HG02763 (cell line): ENCODE measurements at regions not wholly inside any gene's neighbourhood (a gene's known extent, or its start where the extent isn't known, plus 50 kb on each side); places are given as distances from the start of the nearest gene placed in this dataset.
"Not testable (repeated sequence)": the region's sequence is repeated elsewhere in the genome, so short reads cannot be mapped to it uniquely, and the experiment has no call there.

ENCODE experiments used
- ATAC-seq: cut with Tn5 transposase; IDR thresholded peaks from one replicate; pipeline ENCODE4 v1.9.1; 2021; ENCODE audit warnings: mild to moderate bottlenecking, moderate library complexity; ENCODE audit not compliant: unreplicated experiment

DNA sequence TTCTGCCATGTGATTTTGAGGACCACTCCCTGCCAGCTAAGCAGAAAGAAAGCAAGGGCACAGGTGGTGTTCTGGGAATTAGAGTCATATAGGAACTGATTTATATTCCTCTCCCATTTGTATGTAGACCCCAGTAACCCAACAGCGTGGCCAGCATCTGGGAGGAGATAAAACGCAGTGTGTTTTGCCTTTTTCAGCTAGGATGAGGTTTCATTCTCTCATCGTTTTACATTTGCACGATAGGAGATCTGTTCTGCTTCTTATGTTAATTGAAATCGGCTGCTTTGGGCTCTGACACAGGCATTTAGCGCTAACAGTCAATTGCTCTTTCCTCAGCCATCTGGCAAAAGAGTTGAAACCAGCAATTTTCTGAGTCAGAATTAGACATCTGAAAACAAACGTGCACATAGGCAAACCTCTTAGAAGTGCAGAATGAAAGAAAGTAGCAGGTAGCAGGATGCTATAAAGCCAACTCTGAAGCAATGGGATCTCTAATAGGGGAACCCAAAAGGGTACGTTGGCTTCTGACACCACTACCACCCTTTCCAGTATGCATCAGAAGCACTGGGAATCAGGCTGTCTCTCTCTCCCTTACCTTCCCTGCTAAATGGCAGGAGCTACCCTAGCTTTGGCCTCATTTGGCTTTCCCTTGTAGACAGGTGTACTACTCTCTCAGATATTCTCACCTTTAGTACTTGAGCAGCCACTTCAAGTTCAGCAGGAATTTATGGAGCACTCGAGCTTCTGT is 219.1 kb downstream of the PHLDA1 start:
- ATAC-seq = no peak

DNA sequence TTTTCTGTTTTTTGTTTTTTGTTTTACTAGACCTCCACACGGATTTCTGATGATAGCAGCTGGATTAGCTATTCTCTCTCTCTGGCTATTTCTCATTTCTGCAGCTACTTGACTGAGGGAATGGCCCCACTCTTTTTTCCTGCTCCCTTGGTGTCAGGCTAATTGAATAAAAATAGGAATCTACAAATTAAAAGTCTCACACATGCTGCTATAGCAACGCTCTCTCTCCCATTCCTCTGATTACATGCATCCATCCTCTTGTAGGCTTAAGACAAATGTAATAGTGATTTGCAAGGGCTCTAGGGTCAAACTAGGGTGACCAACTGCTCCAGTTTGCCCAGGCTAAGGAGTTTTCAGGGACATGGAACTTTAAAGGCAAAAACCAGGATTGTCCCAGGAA is 221.8 kb downstream of the PHLDA1 start:
- no peak for ATAC-seq

DNA sequence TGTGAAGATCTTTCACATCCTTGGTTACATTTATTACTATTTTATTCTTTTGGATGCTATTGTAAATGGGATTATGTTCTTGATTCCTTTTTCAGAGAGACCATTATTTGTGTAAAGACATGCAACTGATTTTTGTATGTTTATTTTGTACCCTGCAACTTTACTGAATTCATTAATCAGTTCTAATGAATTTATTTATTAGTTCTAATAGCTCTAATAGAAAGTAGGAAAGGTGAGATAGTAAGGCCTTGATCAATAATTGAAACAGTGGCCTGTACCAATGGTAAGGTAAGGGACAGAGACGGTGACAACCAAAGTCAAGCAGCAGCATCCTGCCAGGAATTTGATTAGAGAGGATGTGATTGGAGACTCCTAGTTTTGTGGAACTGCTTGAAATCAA is 224.1 kb downstream of the PHLDA1 start:
- no peak for ATAC-seq

DNA sequence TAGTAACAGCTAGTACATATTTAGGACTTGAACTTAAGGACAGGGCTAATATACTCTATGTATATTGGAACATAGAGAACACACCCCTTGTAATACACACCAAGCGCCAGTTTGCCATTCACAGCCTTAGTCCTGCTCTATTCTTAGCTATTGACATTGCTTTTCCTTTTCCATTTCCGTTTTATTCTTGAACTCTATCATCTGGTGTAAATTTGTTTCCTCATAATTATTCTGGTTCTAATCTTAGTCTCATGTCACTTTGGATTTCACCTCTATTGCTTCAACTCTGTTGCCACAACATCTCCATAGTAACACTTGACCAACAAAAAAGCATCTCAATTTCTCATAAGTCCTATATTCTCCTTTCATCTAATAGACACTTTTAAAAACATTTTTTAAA is 225.7 kb downstream of the PHLDA1 start:
- ATAC-seq = no peak

DNA sequence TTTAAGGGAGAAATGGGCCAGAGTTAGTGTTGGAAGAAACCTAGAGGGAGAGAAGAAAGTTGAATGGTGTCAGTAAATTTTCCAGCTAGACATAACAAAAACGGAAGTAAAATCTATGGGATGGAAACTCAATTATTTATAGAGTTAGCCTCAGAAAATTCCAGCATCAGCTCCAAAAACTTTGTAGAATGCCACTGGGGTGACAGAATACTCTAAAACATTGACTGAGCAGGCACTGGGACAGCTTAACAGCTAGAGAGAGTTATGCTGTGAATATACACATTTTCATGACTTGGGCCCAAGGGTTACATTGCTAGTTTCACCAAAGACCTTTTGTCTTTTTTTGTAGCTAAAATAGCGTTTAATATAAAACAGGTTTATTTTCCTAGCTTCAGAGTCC is 226.3 kb downstream of the PHLDA1 start:
- no peak for ATAC-seq

DNA sequence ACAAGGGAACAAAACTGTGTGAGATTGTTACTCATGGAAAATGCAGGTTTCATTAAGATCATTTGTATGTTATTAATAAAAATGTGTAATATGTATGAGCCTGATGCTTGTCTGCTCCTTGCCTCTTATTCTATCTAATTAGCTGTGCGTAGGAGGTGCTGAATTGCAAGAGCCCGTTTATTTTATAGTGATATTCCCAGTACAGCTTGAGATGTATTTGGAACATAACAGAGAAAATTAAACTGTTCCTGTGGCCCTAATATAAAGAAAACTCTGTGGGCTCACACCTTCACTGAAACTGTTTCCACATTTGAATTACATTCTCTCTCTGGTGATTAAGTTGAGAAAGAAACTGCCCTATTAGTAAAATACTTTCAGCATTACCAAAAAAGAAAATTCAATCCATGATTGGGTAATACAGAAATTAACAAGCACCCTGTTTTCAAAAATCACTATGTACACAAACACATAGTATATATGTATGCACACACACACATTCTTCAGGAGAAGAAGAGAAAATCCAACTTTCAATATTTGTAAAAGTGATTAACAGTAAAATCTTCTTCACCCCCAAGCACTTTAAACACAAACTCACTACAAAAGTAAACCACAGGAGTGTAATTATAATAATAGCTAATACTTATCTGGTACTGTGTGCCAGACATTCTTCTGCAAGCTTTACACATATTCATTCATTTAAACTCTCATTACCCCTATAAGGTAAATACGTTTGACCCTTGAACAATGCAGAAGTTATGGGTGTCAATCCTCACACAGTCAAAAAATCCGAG is 233.2 kb downstream of the PHLDA1 start:
- ATAC-seq = no peak

DNA sequence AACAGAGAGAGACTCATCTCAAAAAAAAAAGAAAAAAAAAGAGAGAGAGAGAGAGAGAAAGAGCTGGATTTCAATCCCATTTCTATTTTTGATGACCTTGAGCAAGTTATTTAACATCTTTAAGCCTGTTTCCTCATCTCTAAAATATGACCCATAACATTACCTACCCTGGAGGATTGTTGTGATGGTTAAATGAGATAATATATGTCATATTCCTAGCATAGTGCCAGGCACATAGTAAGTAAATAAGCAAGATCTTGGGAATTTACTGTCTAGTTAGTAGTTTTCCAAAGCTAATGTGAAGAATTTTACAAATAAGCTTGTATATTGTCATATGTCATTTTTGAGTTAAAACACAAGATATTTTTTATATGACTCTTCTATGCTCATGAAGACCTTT is 236.5 kb downstream of the PHLDA1 start:
- no peak for ATAC-seq

DNA sequence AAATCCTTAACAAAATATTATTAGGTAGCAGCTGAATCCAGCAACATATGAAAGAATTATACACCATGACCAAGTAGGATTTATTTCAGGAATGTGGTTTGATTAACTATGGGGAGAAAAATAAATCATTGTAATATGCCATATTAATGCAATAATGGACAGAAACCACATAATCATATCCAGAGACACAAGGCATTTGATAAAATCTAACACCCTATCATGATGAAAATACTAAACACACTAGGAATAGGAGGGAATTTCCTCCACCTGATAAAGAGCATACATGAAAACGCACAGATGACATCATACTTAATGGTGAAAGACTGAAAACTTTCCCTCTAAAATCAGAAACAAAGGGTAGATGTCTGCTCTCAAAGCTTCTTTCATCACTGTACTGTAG is 238.9 kb downstream of the PHLDA1 start:
- no peak for ATAC-seq

DNA sequence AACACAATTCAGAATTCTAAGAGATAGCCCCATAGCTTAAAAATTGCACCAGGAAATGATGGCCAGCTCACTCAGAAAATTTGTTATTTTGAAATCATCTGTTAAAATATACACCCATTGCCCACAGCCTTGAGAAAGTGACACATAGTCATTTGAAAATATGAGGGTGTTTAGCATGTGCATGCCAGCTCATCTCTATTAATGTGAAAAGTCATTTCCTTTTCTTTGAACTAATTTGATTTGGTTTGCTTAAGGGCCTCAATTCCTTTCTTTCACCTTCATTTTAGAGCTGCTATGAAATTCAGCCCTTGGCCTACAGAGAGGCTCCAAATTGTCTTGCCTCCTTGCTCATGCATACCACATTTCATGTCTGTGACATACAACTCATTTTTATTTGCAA is 241.4 kb downstream of the PHLDA1 start:
- no peak for ATAC-seq

DNA sequence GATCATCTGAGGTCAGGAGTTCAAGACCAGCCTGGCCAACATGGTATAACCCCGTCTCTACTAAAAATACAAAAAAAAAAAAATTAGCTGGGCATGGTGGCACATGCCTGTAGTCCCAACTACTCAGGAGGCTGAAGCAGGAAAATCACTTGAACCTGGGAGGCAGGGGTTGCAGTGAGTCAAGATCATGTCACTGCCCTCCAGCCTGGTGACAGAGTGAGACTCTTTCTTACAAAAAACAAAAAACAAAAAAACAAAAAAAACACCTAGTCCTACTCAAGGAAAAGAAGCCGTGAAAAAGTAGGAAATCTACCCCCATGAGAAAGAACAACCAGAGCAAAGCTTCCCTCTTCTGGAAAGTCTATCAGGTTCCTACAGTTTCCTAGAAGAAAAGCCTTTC is 244.4 kb downstream of the PHLDA1 start:
- ATAC-seq = not testable (repeated sequence)

DNA sequence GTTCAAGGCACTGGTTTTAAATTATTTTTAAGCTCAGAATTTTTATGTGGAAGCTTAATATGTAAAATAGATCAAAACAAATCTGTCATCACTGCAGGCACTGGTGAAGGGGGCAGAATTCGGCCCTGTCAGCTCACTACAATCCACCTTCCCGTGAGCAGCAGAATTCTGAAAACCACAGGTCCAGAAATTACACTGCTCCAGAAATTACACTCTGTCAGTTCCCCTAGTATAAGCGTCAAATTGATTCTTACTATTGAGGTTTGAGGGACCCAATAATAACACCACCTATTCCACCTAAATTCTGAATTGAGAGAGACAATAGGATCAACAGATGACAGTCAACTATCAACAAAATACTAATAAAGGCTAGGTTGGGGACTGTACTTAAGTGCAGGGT is 245.5 kb downstream of the PHLDA1 start:
- ATAC-seq = no peak

DNA sequence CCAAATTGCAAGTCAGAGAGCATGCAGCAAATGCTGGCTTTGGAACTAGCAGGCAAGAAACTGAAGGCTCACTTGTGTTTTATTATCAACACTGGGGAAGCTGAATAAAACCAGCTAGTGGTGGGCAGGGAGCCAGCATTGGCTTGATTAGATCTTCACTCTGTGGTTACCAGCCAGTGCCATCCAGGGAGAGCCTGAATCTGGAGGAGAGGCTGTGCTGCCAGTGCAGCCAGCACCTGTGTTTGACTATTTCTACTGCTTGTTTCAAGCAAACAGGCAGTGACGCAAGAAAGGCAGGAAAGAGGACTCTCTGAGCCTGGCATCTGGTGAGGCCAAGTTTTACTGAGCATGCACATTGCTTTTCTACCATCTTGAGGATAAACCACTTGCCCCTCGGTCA is 247.0 kb downstream of the PHLDA1 start:
- ATAC-seq = no peak

DNA sequence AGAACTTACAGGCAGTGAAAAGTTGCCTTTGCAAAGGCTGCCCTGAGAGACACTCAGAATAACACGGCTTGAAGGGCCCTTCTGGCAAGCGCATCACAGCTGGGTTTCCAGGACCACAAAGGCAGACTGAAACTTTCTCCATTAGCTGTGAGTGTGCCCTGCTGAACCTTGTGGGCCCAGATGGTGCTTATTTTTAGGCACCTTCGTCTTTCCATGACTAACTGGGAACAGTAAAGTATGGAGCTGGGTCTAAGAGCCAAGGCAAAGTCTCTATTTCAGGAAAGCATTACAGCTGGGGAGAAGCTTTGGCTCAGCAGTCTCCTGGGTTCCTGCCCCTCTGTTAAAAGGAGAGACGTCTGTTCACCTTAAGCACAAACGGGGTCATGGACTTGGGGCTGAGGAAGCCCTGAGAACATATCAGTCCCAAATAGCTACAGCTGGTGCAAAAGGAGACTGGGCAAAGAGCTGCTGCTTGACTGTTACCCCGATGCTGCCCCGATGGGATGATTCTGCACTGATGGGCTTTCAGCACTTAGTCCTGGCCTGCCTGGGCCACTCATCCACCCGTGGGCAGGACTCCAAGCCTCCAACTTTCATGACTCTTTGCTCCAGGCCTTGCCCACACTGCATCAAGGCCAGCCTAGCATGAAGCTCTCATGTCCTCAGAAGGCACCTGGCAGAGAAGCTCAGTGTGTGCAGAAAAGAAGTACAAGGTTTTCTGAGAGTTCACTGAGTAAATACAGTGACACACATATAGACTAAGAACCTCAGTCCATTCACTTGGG is 248.3 kb downstream of the PHLDA1 start:
- no peak for ATAC-seq

DNA sequence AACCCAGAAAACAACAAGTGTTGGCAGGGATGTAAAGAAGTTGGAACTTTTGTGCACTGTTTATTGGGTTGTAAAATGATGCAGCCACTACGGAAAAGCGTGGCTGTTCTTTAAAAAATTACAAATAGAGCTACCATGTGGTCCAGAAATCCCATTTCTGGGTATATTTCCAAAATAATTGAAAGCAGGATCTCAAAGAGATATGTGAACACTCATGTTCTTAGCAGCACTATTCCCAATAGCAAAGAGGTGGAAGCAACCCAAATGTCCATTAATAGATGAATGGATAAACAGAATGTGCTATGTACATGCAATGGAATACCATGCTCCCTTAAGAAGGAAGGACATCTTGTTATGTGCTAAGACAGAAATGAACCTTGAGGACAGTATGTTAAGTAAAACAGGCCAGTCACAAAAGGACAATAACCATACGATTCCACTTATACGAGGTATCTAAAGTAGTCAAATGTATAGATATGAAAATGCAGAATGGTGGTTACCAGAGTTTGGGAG is 249.5 kb downstream of the PHLDA1 start:
- ATAC-seq = no peak

DNA sequence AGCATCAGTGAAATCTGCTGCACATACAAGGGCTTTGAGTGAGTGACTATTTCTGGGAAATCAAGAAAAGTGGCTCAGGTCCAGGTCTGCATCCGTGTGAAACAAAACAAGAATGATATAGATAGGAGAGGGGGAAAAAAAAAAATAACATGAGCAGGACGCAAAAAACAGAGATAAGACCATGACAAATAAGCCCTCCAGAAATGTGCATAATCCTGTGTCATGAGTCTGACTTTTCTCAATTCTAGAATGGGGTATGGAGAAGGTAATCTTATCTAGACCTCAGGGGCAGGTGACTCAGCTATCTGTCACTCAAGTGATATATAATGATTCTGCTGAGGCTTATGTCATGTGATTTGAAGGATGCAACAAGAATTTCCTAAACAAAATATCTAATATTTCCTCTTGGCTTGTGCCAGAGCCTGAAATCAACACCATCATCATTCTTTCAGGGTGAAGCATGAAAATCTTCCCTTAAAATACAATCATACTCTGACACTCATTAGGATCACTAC is 250.0 kb downstream of the PHLDA1 start:
- ATAC-seq = no peak

DNA sequence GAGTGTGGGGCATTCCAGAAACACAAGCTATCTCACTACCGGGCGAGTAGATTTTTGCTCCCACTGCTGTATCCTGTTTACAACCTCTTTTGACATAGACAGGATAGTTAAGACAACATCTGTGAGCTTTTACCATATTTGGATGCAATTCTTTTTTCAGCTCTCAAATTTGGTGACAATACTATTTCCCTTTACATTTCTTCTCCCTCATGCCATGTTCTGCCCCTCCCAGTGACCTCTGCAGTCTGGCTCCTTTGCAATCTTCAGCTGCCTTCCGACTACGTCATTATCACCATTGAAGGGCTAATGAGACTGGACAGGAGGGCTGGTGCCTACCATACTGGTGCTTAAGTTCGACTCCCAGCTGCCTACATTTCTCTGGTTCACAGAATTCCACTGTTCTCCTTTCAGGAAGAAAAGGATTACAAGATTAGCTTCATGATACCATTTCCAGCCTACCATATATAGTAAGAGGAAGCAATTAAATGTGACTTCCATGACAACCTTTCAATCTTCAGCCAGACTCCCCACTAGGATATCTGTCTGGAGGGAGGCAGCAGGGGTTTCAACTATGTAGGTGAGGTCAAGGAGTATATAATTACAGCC is 251.6 kb downstream of the PHLDA1 start:
- no peak for ATAC-seq

DNA sequence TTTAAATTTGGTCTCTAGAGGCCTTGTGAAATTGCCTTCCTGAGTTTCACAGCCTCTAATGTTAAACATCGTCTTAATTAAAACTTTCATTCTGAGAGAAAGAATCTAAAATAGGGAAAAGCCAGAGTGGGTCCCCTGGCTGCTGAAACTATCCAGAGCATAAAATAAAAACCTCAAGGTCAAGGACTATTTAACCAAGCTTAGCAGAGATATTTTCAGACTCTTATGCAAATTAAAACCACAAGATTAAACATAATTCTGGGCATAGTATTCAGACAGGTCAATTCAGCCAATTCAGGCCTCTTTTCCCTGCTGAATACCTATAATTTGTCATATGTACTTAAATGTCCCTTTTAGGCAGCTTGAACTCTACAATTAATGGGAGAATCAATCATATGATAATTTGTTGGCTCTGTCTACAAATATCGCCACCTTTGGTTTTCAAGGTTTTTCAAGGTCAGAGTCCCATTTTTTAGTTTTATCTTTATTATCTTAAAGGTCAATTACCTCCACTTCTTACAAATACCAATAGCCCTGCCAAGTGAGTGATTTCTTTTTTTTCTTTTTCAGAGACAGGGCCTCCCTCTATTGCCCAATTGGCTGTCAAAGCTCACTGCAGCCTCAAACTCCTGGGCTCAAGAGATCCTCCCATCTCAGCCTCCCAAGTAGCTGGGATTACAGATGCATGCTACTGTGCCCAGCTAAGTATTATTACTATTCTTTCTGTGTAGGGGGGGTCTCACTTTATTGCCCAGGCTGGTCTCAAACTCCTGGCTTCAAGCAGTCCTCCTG is 257.1 kb downstream of the PHLDA1 start:
- no peak for ATAC-seq

DNA sequence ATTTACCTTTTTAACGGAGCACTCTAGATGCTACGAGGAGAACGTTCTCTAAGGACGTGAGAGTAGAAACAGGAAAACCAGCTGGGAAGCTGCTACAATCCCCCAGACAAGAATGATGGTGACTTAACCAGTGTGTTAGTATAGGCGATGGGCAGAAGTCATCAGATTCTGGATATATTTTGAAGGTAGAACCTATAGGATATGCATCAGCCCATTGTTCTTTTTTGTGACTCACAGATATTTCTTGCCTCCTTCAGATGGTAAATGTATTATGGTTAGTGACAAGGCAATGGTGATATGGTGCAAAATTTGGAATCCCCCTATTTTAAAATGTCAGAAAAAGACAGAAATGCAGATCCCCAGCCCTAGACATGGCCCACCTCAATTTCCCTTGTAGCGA is 258.2 kb downstream of the PHLDA1 start:
- ATAC-seq = no peak

DNA sequence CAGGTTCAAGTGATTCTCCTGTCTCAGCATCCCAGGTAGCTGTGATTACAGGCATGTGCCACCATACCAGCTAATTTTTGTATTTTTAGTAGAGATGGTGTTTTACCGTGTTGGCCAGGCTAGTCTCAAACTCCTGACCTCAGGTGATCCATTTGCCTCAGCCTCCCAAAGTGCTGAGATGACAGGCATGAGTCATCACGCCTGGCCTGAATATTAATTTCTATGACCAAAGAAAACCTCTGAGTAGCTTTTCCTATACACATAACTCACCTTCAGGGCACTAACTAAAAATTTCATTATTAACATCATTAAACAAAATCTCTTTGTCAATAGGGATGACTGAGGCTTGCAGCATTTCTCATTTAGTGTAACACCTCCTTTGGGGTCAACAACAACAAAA is 259.6 kb upstream of the KRR1 start:
- no peak for ATAC-seq

DNA sequence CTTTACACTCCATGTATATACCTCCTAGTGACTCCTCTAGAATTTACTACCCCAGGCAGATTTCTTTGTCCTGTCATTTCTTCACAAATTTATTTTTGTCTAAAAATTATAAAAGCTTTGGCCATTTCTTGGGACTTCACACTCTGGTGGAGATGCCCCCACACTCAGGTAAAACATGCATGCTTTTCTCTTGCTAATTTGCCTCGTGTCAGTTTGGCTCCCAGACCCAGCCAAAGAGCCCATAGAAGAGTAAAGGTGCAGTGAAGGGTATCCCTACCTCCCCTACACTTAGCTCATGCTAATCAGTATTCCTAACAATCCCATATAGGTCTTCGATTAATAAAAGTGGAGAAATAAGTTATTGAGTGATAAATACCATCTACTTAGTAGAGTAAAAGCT is 256.5 kb upstream of the KRR1 start:
- ATAC-seq = no peak
